ENCODE measurements at regions not wholly inside any gene's neighbourhood (a gene's known extent, or its start where the extent isn't known, plus 50 kb on each side); places are given as distances from the start of the nearest gene placed in this dataset.

DNA sequence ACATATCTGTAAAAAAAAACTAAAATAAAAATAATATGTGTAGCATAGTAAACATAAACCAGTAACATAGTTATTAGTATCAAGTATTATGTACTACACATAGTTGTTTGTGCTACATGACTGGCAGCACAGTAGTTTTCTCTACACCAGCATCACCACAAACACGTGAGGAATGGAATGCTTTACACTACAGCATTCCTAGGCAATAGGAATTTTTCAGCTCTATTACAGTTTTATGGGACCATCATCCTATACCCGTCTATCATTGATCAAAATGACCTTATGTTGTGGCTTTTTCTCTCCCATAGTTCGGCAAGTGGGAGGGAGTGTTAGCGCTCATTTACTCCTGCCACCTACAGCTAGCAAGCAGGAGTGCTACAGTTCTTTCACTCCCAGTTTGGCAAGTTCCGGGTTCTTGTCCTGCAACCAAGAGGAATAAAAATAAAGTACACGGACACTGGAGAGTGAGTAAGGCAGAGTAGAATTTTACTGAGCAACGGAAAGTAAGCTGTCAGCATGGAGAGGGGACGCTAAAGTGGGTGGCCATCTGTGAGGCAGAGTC is 196.8 kb upstream of the HSF2 start:
- TF ChIP-seq, protein P1, sequence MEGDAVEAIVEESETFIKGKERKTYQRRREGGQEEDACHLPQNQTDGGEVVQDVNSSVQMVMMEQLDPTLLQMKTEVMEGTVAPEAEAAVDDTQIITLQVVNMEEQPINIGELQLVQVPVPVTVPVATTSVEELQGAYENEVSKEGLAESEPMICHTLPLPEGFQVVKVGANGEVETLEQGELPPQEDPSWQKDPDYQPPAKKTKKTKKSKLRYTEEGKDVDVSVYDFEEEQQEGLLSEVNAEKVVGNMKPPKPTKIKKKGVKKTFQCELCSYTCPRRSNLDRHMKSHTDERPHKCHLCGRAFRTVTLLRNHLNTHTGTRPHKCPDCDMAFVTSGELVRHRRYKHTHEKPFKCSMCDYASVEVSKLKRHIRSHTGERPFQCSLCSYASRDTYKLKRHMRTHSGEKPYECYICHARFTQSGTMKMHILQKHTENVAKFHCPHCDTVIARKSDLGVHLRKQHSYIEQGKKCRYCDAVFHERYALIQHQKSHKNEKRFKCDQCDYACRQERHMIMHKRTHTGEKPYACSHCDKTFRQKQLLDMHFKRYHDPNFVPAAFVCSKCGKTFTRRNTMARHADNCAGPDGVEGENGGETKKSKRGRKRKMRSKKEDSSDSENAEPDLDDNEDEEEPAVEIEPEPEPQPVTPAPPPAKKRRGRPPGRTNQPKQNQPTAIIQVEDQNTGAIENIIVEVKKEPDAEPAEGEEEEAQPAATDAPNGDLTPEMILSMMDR (conservative IDR thresholded peaks at IDR 0.05; ENCODE audit: low read depth, low read length): no peak

DNA sequence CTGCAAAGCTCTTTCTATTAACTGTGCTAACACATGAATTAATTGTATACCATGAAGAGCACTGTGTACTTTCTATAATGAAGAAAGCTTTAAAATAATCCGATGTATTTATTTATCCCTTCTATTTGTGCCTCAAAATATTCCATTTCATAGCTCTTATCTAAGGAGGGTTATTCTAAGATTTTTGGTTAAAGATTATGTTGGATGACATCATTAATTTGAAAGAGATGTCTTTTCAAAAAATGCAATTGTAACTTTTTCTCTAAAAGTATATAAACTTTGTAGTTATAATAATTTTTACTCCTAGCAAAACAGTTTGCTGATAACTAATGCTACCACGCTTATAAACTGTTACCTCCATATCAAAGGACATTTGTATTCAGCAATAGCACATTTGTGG is 192.4 kb upstream of the HSF2 start:
- H3K4me3 ChIP-seq (ENCODE audit: low read length): no peak overlapping the region
- TF ChIP-seq, protein P1 (conservative IDR thresholded peaks at IDR 0.05; ENCODE audit: low read depth, low read length): no peak
- no peak for DNase-seq (ENCODE audit: low read depth)

More for the DNA sequence above, 196.8 kb upstream of the HSF2 start:
- no peak for DNase-seq (ENCODE audit: low read depth)
- no peak overlapping the region for H3K4me3 ChIP-seq (ENCODE audit: low read length)

DNA sequence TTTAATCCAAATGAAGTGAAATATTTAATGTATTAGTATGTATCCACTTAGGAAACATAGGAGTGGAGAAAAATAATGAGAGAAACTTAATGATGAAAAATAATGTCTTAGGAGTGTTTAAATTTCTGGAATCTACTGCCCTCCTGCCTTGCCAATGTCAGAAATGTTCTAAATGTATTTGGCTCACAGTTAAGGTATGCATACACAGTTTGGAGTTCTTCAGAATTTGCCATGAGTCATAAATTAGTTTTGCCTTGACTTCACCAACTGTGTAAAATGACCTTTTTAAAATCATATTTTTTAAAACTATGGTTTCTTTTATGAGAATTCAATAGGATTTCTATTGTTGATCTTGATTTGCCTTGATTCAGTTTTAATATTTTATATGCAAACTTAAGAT is 191.7 kb upstream of the HSF2 start:
- peak; percentile 26 for DNase-seq (ENCODE audit: low read depth)
- TF ChIP-seq, protein P1 (conservative IDR thresholded peaks at IDR 0.05; ENCODE audit: low read depth, low read length): no peak
- H3K4me3 ChIP-seq (ENCODE audit: low read length): no peak overlapping the region

DNA sequence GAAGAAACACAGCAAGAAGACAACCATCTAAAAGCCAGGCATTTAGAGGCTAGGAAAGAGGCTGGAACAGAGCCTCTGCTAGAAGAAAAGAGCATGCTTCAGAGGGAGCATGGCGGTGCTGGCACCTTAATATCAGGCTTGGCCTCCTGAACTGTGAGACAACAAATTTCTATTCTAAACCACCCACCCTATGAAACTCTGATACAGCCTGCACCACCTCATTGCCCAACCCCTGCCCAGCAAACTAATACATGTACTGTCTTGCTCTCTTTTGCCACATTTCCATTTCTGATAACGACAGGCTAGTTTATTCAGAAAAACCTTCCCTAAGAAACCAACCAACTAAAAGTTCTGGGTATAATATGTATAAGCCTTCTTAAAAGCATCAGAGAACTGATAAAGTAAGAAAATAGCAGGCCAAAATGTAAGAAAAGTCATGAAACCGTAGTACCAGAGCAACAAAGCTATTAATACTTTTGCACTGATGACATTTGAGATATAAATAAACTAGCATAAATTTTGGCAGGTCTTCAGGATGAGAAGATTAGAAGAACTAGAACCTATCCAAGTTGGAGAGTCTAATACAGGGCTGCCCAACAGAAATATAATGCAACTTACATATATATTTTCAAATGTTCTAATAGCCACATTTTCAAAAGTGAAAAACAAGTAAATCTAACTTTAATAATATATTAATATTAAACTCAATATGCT is 184.7 kb upstream of the HSF2 start:
- TF ChIP-seq, protein P1 (conservative IDR thresholded peaks at IDR 0.05; ENCODE audit: low read depth, low read length): no peak
- DNase-seq (ENCODE audit: low read depth): no peak
- no peak overlapping the region for H3K4me3 ChIP-seq (ENCODE audit: low read length)

DNA sequence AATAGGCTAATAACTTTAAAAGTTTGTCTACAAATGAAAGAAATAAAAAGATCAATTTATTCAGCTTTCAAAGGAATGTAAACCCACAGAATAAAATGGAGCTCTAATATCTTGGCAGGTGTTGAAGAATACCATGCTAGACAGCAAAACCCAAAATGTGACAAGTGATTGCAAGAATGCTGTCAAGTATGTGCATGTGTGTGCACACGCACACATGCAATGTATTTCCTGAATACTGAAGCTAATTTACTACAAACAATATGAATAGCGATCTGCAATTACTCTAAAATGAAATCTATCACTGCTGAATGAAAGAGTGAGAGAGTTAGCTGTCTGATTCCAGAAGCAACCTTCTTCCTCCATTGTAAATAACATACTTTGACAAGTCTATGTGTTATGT is 179.2 kb upstream of the HSF2 start:
- TF ChIP-seq, protein P1 (conservative IDR thresholded peaks at IDR 0.05; ENCODE audit: low read depth, low read length): no peak
- DNase-seq (ENCODE audit: low read depth): no peak
- H3K4me3 ChIP-seq (ENCODE audit: low read length): no peak overlapping the region

DNA sequence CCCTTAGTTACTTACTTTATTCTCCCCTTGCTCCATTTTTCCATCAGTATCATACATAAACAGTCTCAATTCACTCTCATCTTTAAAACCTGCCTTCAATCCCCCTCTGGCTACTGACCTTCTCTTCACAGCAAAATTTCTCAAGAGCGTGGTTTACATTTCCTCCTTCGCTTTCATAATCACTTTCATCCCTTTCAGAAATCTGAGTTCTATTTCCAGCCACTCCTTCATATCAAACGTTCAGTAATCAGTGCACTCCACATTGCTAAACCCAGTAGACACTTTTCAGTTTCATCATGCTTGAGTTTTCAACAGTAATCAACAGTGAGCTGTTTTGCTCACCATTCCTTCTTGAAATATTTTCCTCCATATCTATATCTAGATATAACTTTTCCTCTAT is 176.7 kb upstream of the HSF2 start:
- no peak for DNase-seq (ENCODE audit: low read depth)
- no peak overlapping the region for H3K4me3 ChIP-seq (ENCODE audit: low read length)
- TF ChIP-seq, protein P1 (conservative IDR thresholded peaks at IDR 0.05; ENCODE audit: low read depth, low read length): no peak

DNA sequence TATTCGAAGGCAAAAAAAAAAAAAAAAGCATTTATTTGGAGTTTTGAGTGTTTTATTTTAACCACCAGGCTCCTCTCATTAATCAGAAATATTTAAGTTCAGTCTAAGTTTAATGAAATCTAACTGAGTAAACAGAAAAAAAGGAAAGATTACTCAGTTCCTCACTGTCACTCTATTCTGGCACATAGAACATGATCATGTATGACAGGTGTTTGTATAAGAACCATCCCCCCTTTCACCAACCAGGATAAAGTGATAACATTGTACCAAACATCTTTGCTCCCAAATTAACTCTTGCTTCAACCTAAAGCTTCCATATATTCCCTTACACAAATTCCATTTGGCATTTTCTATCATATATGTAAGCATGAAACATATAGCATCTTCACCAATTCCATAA is 176.2 kb upstream of the HSF2 start:
- no peak overlapping the region for H3K4me3 ChIP-seq (ENCODE audit: low read length)

More for the DNA sequence above, 176.2 kb upstream of the HSF2 start:
- no peak for DNase-seq (ENCODE audit: low read depth)
- TF ChIP-seq, protein P1 (conservative IDR thresholded peaks at IDR 0.05; ENCODE audit: low read depth, low read length): no peak
